SK-N-SH (cell line): ENCODE measurements at regions not wholly inside any gene's neighbourhood (a gene's known extent, or its start where the extent isn't known, plus 50 kb on each side); places are given as distances from the start of the nearest gene placed in this dataset.

Source experiments
- CTCF ChIA-PET: fragments of 300-600, 350-600 bp; formaldehyde crosslinking; extraction: SDS; loops from one replicate; lab custom pipeline; 2021; lab: Yijun Ruan, JAX
- POLR2A ChIA-PET: fragments of 350-600 bp; sonication (Branson Sonifier 250); formaldehyde crosslinking; extraction: SDS; loops from one replicate; lab custom pipeline; 2020; ENCODE audit warnings: antibody characterized with exemption, inconsistent platforms; lab: Yijun Ruan, JAX
- DNase-seq: peaks from one replicate; pipeline ENCODE4 v3.0.0; 2012
- H2AFZ ChIP-seq: fragments of 200-600 bp; sonication (generic); 2 replicates; pipeline ENCODE4 v1.8.1; 2016; ENCODE audit warnings: antibody characterized with exemption, mild to moderate bottlenecking, low read depth
- H3F3A ChIP-seq: fragments of 200-600 bp; sonication (generic); replicated peaks from 2 replicates; pipeline ENCODE3; 2016; ENCODE audit warnings: antibody characterized with exemption, mild to moderate bottlenecking; ENCODE audit not compliant: insufficient read depth
- H3K27ac ChIP-seq, 2 experiments: fragments of 200-500 bp in 1 of 2; fragments of 200-600 bp in 1 of 2; sonication (Bioruptor generic) in 1 of 2; sonication (generic), shearing (Covaris generic) in 1 of 2; 2 replicates each; pipeline versions ENCODE4 v1.5.1 to v1.6.1; 2014 to 2016; ENCODE audit warnings: low read depth in 2 of 2, inconsistent platforms in 1 of 2, low read length in 1 of 2, mild to moderate bottlenecking in 1 of 2, mixed read lengths in 1 of 2
- H3K27me3 ChIP-seq: fragments of 200-600 bp; sonication (generic), shearing (Covaris generic); 2 replicates; pipeline ENCODE4 v1.6.1; 2016; ENCODE audit warnings: mixed run types; ENCODE audit not compliant: insufficient read depth
- H3K36me3 ChIP-seq, 2 experiments: fragments of 200-500 bp in 1 of 2; fragments of 200-600 bp in 1 of 2; sonication (Bioruptor generic) in 1 of 2; sonication (generic) in 1 of 2; replicated peaks in 1 of 2; 2 replicates each; pipeline versions ENCODE3 to v1.5.1; 2014 to 2016; ENCODE audit warnings: low read length in 1 of 2, mild to moderate bottlenecking in 1 of 2; ENCODE audit not compliant: insufficient read depth in 2 of 2, control insufficient read depth in 1 of 2
- H3K4me1 ChIP-seq, 2 experiments: fragments of 200-500 bp in 1 of 2; fragments of 200-600 bp in 1 of 2; sonication (Bioruptor generic) in 1 of 2; sonication (generic), shearing (Covaris generic) in 1 of 2; 2 replicates each; pipeline versions ENCODE4 v1.5.1 to v1.6.1; 2014 to 2016; ENCODE audit warnings: low read depth in 1 of 2, low read length in 1 of 2, mixed run types in 1 of 2; ENCODE audit not compliant: insufficient read depth in 2 of 2, control insufficient read depth in 1 of 2
- H3K4me2 ChIP-seq: fragments of 200-600 bp; sonication (generic), shearing (Covaris generic); 2 replicates; pipeline ENCODE4 v1.6.1; 2017; ENCODE audit warnings: mixed run types
- H3K4me3 ChIP-seq, 2 experiments: fragments of 200-500 bp in 1 of 2; fragments of 200-600 bp in 1 of 2; sonication (Bioruptor generic) in 1 of 2; sonication (generic), shearing (Covaris generic) in 1 of 2; 2 replicates each; pipeline versions ENCODE4 v1.5.1 to v1.8.1; 2014 to 2016; ENCODE audit warnings: low read depth in 2 of 2, inconsistent platforms in 1 of 2, low read length in 1 of 2, mild to moderate bottlenecking in 1 of 2, mixed read lengths in 1 of 2, moderate library complexity in 1 of 2
- H3K79me2 ChIP-seq: fragments of 200-600 bp; sonication (generic); 2 replicates; pipeline ENCODE4 v1.8.1; 2017; ENCODE audit warnings: mild to moderate bottlenecking; ENCODE audit not compliant: insufficient read depth
- H3K9ac ChIP-seq: fragments of 200-600 bp; sonication (generic); 2 replicates; pipeline ENCODE4 v1.6.1; 2017; ENCODE audit warnings: mixed run types
- H3K9me2 ChIP-seq: fragments of 200-600 bp; sonication (generic); 2 replicates; pipeline ENCODE4 v1.6.1; 2017; ENCODE audit warnings: mixed run types
- H3K9me3 ChIP-seq: fragments of 200-600 bp; sonication (generic); 2 replicates; pipeline ENCODE4 v1.6.1; 2017; ENCODE audit warnings: mixed run types, mild to moderate bottlenecking, moderate library complexity
- H4K20me1 ChIP-seq: fragments of 200-600 bp; sonication (generic); 2 replicates; pipeline ENCODE4 v1.6.1; 2017; ENCODE audit warnings: mild to moderate bottlenecking, mixed run types; ENCODE audit not compliant: insufficient read depth
- CHD2 ChIP-seq: fragments of 150-350 bp; IDR thresholded peaks from 2 replicates; pipeline ENCODE4 v1.6.1; 2018; ENCODE audit warnings: low read length; ENCODE audit not compliant: partially characterized antibody
- CTCF ChIP-seq: fragments of 200-600 bp; sonication (generic); IDR thresholded peaks from 2 replicates; pipeline ENCODE4 v1.6.1; 2017; ENCODE audit warnings: antibody characterized with exemption, mild to moderate bottlenecking, moderate library complexity
- EP300 ChIP-seq, 2 experiments: IDR thresholded peaks; 2 replicates each; pipeline versions ENCODE4 v1.4.0 to v1.6.1; 2012; ENCODE audit warnings: borderline replicate concordance in 1 of 2, low read depth in 1 of 2, low read length in 1 of 2
- FOXJ3 ChIP-seq: sonication (generic); formaldehyde crosslinking; IDR thresholded peaks from 2 replicates; pipeline ENCODE4 v1.5.1; 2020; ENCODE audit warnings: mild to moderate bottlenecking, missing genetic modification reagents
- FOXM1 ChIP-seq: IDR thresholded peaks from 2 replicates; pipeline ENCODE4 v1.4.0; 2012; ENCODE audit warnings: low read depth, mild to moderate bottlenecking
- GABPA ChIP-seq: IDR thresholded peaks from 2 replicates; pipeline ENCODE4 v1.4.0; 2012; ENCODE audit warnings: low read depth, mild to moderate bottlenecking
- GATA2 ChIP-seq: sonication (generic); formaldehyde crosslinking; IDR thresholded peaks from 2 replicates; pipeline ENCODE4 v1.5.0; 2020; ENCODE audit warnings: mild to moderate bottlenecking, missing genetic modification reagents
- MAX ChIP-seq: IDR thresholded peaks from 2 replicates; pipeline ENCODE4 v1.4.0; 2012; ENCODE audit warnings: low read depth
- RFX5 ChIP-seq: IDR thresholded peaks from 2 replicates; pipeline ENCODE4 v1.6.1; 2012; ENCODE audit warnings: mild to moderate bottlenecking, improper control_type of control experiment, low read length
- RXRA ChIP-seq: IDR thresholded peaks from 2 replicates; pipeline ENCODE4 v1.4.0; 2012; ENCODE audit warnings: low read depth, mild to moderate bottlenecking, borderline replicate concordance
- YY1 ChIP-seq: IDR thresholded peaks from 2 replicates; pipeline ENCODE4 v1.4.0; 2012; ENCODE audit warnings: low read depth, mild to moderate bottlenecking
- WGBS: methylation state at CpG from one replicate; pipeline ENCODE4 v1.1.6; 2017; ENCODE audit warnings: low lambda C conversion rate; 5-methylcytosine and 5-hydroxymethylcytosine counted together
- TF ChIP-seq, protein P1 (sequence below): IDR thresholded peaks from 2 replicates; pipeline ENCODE4 v1.4.0; 2012; ENCODE audit warnings: low read depth, borderline replicate concordance
- TF ChIP-seq, protein P2 (sequence below): IDR thresholded peaks from 2 replicates; pipeline ENCODE4 v1.6.1; 2012; ENCODE audit warnings: mild to moderate bottlenecking, low read depth, low read length, moderate library complexity
- TF ChIP-seq, protein P3 (sequence below): IDR thresholded peaks from 2 replicates; pipeline ENCODE4 v1.4.0; 2012; ENCODE audit warnings: low read depth, borderline replicate concordance

- no peaks in the 10 kb centered on the region for H3K9me2 ChIP-seq
- no peak for DNase-seq
- H4K20me1 ChIP-seq: no peaks in the 10 kb centered on the region
- H3K79me2 ChIP-seq: no peaks in the 10 kb centered on the region
- no peaks in the 10 kb centered on the region; the same call in 1 of the 2 replicates for H3K9me3 ChIP-seq
- no peaks in the 10 kb centered on the region for H3F3A ChIP-seq
- no peak overlapping the region for H3K27ac ChIP-seq
- H3K4me2 ChIP-seq: no peak overlapping the region
- ChIA-PET POLR2A (no interaction called here), CTCF (no interaction called here)
- H2AFZ ChIP-seq: no peak overlapping the region
- no peaks in the 10 kb centered on the region for H3K4me1 ChIP-seq
- no peaks in the 10 kb centered on the region; the same call in 1 of the 2 replicates for H3K27me3 ChIP-seq
- TF ChIP-seq, protein P1, sequence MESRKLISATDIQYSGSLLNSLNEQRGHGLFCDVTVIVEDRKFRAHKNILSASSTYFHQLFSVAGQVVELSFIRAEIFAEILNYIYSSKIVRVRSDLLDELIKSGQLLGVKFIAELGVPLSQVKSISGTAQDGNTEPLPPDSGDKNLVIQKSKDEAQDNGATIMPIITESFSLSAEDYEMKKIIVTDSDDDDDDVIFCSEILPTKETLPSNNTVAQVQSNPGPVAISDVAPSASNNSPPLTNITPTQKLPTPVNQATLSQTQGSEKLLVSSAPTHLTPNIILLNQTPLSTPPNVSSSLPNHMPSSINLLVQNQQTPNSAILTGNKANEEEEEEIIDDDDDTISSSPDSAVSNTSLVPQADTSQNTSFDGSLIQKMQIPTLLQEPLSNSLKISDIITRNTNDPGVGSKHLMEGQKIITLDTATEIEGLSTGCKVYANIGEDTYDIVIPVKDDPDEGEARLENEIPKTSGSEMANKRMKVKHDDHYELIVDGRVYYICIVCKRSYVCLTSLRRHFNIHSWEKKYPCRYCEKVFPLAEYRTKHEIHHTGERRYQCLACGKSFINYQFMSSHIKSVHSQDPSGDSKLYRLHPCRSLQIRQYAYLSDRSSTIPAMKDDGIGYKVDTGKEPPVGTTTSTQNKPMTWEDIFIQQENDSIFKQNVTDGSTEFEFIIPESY: no peak
- TF ChIP-seq GATA2 (no peak), CHD2 (no peak), RXRA (no peak), RFX5 (no peak), YY1 (no peak)
- TF ChIP-seq, protein P2, sequence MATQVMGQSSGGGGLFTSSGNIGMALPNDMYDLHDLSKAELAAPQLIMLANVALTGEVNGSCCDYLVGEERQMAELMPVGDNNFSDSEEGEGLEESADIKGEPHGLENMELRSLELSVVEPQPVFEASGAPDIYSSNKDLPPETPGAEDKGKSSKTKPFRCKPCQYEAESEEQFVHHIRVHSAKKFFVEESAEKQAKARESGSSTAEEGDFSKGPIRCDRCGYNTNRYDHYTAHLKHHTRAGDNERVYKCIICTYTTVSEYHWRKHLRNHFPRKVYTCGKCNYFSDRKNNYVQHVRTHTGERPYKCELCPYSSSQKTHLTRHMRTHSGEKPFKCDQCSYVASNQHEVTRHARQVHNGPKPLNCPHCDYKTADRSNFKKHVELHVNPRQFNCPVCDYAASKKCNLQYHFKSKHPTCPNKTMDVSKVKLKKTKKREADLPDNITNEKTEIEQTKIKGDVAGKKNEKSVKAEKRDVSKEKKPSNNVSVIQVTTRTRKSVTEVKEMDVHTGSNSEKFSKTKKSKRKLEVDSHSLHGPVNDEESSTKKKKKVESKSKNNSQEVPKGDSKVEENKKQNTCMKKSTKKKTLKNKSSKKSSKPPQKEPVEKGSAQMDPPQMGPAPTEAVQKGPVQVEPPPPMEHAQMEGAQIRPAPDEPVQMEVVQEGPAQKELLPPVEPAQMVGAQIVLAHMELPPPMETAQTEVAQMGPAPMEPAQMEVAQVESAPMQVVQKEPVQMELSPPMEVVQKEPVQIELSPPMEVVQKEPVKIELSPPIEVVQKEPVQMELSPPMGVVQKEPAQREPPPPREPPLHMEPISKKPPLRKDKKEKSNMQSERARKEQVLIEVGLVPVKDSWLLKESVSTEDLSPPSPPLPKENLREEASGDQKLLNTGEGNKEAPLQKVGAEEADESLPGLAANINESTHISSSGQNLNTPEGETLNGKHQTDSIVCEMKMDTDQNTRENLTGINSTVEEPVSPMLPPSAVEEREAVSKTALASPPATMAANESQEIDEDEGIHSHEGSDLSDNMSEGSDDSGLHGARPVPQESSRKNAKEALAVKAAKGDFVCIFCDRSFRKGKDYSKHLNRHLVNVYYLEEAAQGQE: no peak
- H3K9ac ChIP-seq: no peak overlapping the region
- 8% methylated on average over 2 of the region's 2 CpGs for WGBS
- no peaks in the 10 kb centered on the region for H3K36me3 ChIP-seq
- H3K4me3 ChIP-seq: no peak overlapping the region
Observed at GRCh38 chr4:177770776-177771175, 328.5 kb upstream of the AGA start.

- Histone ChIP-seq H3F3A (no peaks in the 10 kb centered on the region), H3K79me2 (no peaks in the 10 kb centered on the region), H3K27ac (no peak overlapping the region), H3K9me3 (no peaks in the 10 kb centered on the region; the same call in 1 of the 2 replicates), H3K36me3 (no peaks in the 10 kb centered on the region), H4K20me1 (no peaks in the 10 kb centered on the region), H3K9me2 (no peaks in the 10 kb centered on the region), H3K4me2 (no peak overlapping the region), H3K4me3 (no peak overlapping the region), H3K4me1 (no peaks in the 10 kb centered on the region), H2AFZ (no peak overlapping the region), H3K9ac (no peak overlapping the region), H3K27me3 (no peaks in the 10 kb centered on the region; the same call in 1 of the 2 replicates)
- no peak for DNase-seq
- 0% methylated on average over 1 of the region's 1 CpG for WGBS
- ChIA-PET CTCF (no interaction called here), POLR2A (no interaction called here)
- TF ChIP-seq RXRA (no peak), CTCF (no peak), EP300 (IDR thresholded peaks at IDR 0.05; ENCODE audit: borderline replicate concordance in 1 of 2, low read depth in 1 of 2, low read length in 1 of 2) (no peak), FOXJ3 (no peak), FOXM1 (no peak), GABPA (no peak), MAX (no peak)
- TF ChIP-seq, protein P3, sequence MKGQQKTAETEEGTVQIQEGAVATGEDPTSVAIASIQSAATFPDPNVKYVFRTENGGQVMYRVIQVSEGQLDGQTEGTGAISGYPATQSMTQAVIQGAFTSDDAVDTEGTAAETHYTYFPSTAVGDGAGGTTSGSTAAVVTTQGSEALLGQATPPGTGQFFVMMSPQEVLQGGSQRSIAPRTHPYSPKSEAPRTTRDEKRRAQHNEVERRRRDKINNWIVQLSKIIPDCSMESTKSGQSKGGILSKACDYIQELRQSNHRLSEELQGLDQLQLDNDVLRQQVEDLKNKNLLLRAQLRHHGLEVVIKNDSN: no peak
Observed at GRCh38 chr4:177771645-177772044, 329.4 kb upstream of the AGA start.
